ENCODE measurements at regions not wholly inside any gene's neighbourhood (a gene's known extent, or its start where the extent isn't known, plus 50 kb on each side); places are given as distances from the start of the nearest gene placed in this dataset.

DNA sequence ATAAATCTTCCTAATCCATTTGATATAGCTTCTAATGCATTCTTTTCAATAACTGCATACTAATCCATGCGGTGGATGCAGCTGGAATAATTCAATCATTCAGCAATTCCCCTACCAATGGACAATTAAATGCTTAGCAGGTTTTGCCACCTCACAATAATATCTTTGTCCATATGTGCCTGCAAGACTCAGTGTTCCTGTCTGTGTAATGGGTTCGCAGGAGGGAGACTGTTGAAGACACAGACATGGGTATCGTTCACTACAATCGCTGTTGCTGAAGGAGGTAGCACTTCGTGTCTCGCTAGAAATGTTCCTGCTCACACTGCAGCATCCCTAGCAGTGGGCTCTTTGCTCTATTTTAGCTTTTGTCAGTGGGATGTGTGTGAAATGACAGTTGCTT lies 214.4 kb downstream of the MED10 start:
- TF ChIP-seq, protein P1, sequence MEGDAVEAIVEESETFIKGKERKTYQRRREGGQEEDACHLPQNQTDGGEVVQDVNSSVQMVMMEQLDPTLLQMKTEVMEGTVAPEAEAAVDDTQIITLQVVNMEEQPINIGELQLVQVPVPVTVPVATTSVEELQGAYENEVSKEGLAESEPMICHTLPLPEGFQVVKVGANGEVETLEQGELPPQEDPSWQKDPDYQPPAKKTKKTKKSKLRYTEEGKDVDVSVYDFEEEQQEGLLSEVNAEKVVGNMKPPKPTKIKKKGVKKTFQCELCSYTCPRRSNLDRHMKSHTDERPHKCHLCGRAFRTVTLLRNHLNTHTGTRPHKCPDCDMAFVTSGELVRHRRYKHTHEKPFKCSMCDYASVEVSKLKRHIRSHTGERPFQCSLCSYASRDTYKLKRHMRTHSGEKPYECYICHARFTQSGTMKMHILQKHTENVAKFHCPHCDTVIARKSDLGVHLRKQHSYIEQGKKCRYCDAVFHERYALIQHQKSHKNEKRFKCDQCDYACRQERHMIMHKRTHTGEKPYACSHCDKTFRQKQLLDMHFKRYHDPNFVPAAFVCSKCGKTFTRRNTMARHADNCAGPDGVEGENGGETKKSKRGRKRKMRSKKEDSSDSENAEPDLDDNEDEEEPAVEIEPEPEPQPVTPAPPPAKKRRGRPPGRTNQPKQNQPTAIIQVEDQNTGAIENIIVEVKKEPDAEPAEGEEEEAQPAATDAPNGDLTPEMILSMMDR (IDR thresholded peaks at IDR 0.05; ENCODE audit: low read length), result no peak
- TF ChIP-seq EZH2 (optimal IDR thresholded peaks at IDR 0.05; ENCODE audit: low read depth, low read length) (no peak), EZH2phosphoT487 (IDR thresholded peaks at IDR 0.05; ENCODE audit: low read length) (no peak)

Measured in MM.1S (cell line).